K562 (cell line): ENCODE measurements at regions not wholly inside any gene's neighbourhood (a gene's known extent, or its start where the extent isn't known, plus 50 kb on each side); places are given as distances from the start of the nearest gene placed in this dataset.
A peak's percentile ranks its signal among the peaks of the same experiment; 100 is the strongest.

Experiments
- ATF7 ChIP-seq: fragments of 450-650 bp; IDR thresholded peaks from 2 replicates; pipeline ENCODE4 v1.7.1; 2014; ENCODE audit warnings: mild to moderate bottlenecking, moderate library complexity
- BMI1 ChIP-seq: fragments of 150-350 bp; IDR thresholded peaks from 2 replicates; pipeline ENCODE4 v1.6.1; 2014; ENCODE audit warnings: low read length
- CBFA2T3 ChIP-seq: fragments of 450-650 bp; IDR thresholded peaks from 2 replicates; pipeline ENCODE4 v1.6.1; 2017
- CHD1 ChIP-seq: fragments of 200-600 bp; sonication (generic); IDR thresholded peaks from one replicate; pipeline ENCODE4 v1.6.1; 2012; ENCODE audit warnings: mild to moderate bottlenecking, moderate library complexity, low read length, inconsistent platforms
- HDAC2 ChIP-seq: fragments of 450-650 bp; IDR thresholded peaks from 2 replicates; pipeline ENCODE4 v1.6.1; 2016; ENCODE audit warnings: mild to moderate bottlenecking
- JUNB ChIP-seq: fragments of 450-650 bp; formaldehyde crosslinking; conservative IDR thresholded peaks from 2 replicates; pipeline ENCODE4 v1.4.0; 2020; ENCODE audit warnings: mild to moderate bottlenecking
- MIER1 ChIP-seq: fragments of 450-650 bp; IDR thresholded peaks from 2 replicates; pipeline ENCODE4 v1.6.1; 2016; ENCODE audit warnings: antibody characterized with exemption, mild to moderate bottlenecking, low read depth
- NFIC ChIP-seq: fragments of 450-650 bp; IDR thresholded peaks from 2 replicates; pipeline ENCODE4 v1.6.1; 2017; ENCODE audit warnings: mild to moderate bottlenecking, inconsistent platforms
- NONO ChIP-seq, 2 experiments: fragments of 200-400 bp in 1 of 2; fragments of 450-650 bp in 1 of 2; formaldehyde crosslinking in 1 of 2; IDR thresholded peaks; 2 replicates each; pipeline ENCODE4 v1.6.1; 2017; ENCODE audit warnings: low read depth in 2 of 2, mild to moderate bottlenecking in 2 of 2, moderate library complexity in 2 of 2, low read length in 1 of 2
- PHB ChIP-seq: fragments of 250-450 bp; sonication (Bioruptor Pico); IDR thresholded peaks from 2 replicates; pipeline ENCODE4 v1.5.0; 2021
- PML ChIP-seq: IDR thresholded peaks from 2 replicates; pipeline ENCODE4 v1.6.1; 2012; ENCODE audit warnings: low read length, inconsistent platforms
- RBM17 ChIP-seq: fragments of 200-400 bp; formaldehyde crosslinking; IDR thresholded peaks from 2 replicates; pipeline ENCODE4 v1.6.1; 2017; ENCODE audit warnings: low read depth, mild to moderate bottlenecking, low read length, borderline replicate concordance
- SMC3 ChIP-seq: conservative IDR thresholded peaks from 2 replicates; pipeline ENCODE4 v1.6.1; 2011; ENCODE audit warnings: low read depth, low read length, improper control_type of control experiment; ENCODE audit not compliant: insufficient read depth
- SRSF1 ChIP-seq: fragments of 200-400 bp; formaldehyde crosslinking; IDR thresholded peaks from 2 replicates; pipeline ENCODE4 v1.6.1; 2017; ENCODE audit warnings: mild to moderate bottlenecking, low read depth, low read length, moderate library complexity
- TAF9B ChIP-seq: fragments of 450-650 bp; IDR thresholded peaks from 2 replicates; pipeline ENCODE4 v1.6.1; 2018; ENCODE audit warnings: mild to moderate bottlenecking; ENCODE audit not compliant: partially characterized antibody
- TCF15 ChIP-seq: fragments of 250-450 bp; sonication (Bioruptor Pico); IDR thresholded peaks from 2 replicates; pipeline ENCODE4 v1.8.0; 2022; ENCODE audit warnings: moderate library complexity, mild to moderate bottlenecking, inconsistent platforms
- TOE1 ChIP-seq, 2 experiments: fragments of 450-650 bp in 1 of 2; sonication (generic) in 1 of 2; formaldehyde crosslinking in 1 of 2; IDR thresholded peaks; 2 replicates each; pipeline versions ENCODE4 v1.7.1 to v1.8.0; 2016 to 2022; ENCODE audit warnings: borderline replicate concordance in 2 of 2, mild to moderate bottlenecking in 2 of 2, antibody characterized with exemption in 1 of 2, inconsistent platforms in 1 of 2, low read depth in 1 of 2, missing genetic modification reagents in 1 of 2, moderate library complexity in 1 of 2
- ZMIZ1 ChIP-seq, 2 experiments: fragments of 150-350 bp in 1 of 2; IDR thresholded peaks; 2 replicates each; pipeline ENCODE4 v1.6.1; 2012 to 2016; ENCODE audit warnings: low read depth in 2 of 2, low read length in 2 of 2, mild to moderate bottlenecking in 1 of 2, moderate library complexity in 1 of 2
- ZNF253 ChIP-seq: fragments of 250-450 bp; sonication (Bioruptor Pico); conservative IDR thresholded peaks from 2 replicates; pipeline ENCODE4 v1.6.1; 2021; ENCODE audit warnings: mild to moderate bottlenecking
- ZNF274 ChIP-seq: IDR thresholded peaks from 2 replicates; pipeline ENCODE4 v1.6.1; 2011; ENCODE audit warnings: low read depth, mild to moderate bottlenecking, low read length, moderate library complexity, borderline replicate concordance
- ZNF655 ChIP-seq: fragments of 250-450 bp; sonication (Bioruptor Pico); IDR thresholded peaks from 2 replicates; pipeline ENCODE4 v1.5.0; 2021
- ZNF764 ChIP-seq: fragments of 250-450 bp; sonication (Bioruptor Pico); IDR thresholded peaks from 2 replicates; pipeline ENCODE4 v1.4.0; 2020; ENCODE audit warnings: low read depth, mild to moderate bottlenecking, moderate library complexity
- ZSCAN32 ChIP-seq: fragments of 450-650 bp; formaldehyde crosslinking; IDR thresholded peaks from 2 replicates; pipeline ENCODE4 v1.4.0; 2020; ENCODE audit warnings: mild to moderate bottlenecking, moderate library complexity
- TF ChIP-seq, protein P1 (sequence below): fragments of 450-650 bp; formaldehyde crosslinking; IDR thresholded peaks from 2 replicates; pipeline ENCODE4 v1.4.0; 2022; ENCODE audit warnings: mild to moderate bottlenecking, moderate library complexity

- TF ChIP-seq ZNF655 = no peak
- no peak for TF ChIP-seq SRSF1
- no peak for TF ChIP-seq MIER1
- no peak for TF ChIP-seq ZMIZ1 (IDR thresholded peaks at IDR 0.05; ENCODE audit: low read depth in 2 of 2, low read length in 2 of 2)
- TF ChIP-seq NONO (IDR thresholded peaks at IDR 0.05; ENCODE audit: low read depth in 2 of 2, low read length in 1 of 2) = peak in 1 of 2 experiments; percentile 84; a peak in 1 of 4 replicates
- TF ChIP-seq JUNB (CRISPR knock-in tag) = no peak
- peak; percentile 62; the same call in 1 of the 2 replicates for TF ChIP-seq ATF7
- no peak for TF ChIP-seq SMC3
- no peak for TF ChIP-seq RBM17
- no peak for TF ChIP-seq CBFA2T3
- TF ChIP-seq HDAC2 = peak; percentile 42
- TF ChIP-seq CHD1 = peak; percentile 20
- TF ChIP-seq NFIC = peak; percentile 44; the same call in 1 of the 2 replicates
- TF ChIP-seq ZNF764 (CRISPR knock-in tag) = no peak
- no peak for TF ChIP-seq BMI1
- no peak for TF ChIP-seq TCF15 (CRISPR knock-in tag)
- no peak; the same call in 1 of the 2 replicates for TF ChIP-seq TOE1 (IDR thresholded peaks at IDR 0.05; ENCODE audit: borderline replicate concordance)
- no peak for TF ChIP-seq TOE1 (CRISPR knock-in tag; IDR thresholded peaks at IDR 0.05; ENCODE audit: borderline replicate concordance, low read depth)
- TF ChIP-seq TAF9B = no peak
- no peak for TF ChIP-seq ZSCAN32 (CRISPR knock-in tag)
- no peak for TF ChIP-seq PML
- TF ChIP-seq ZNF274 = no peak
- no peak for TF ChIP-seq ZNF253 (CRISPR knock-in tag)
- no peak for TF ChIP-seq PHB (CRISPR knock-in tag)
- TF ChIP-seq, protein P1, sequence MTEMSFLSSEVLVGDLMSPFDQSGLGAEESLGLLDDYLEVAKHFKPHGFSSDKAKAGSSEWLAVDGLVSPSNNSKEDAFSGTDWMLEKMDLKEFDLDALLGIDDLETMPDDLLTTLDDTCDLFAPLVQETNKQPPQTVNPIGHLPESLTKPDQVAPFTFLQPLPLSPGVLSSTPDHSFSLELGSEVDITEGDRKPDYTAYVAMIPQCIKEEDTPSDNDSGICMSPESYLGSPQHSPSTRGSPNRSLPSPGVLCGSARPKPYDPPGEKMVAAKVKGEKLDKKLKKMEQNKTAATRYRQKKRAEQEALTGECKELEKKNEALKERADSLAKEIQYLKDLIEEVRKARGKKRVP (CRISPR knock-in tag) = no peak
These were observed 81.1 kb upstream of the AK4 start (continued) for GRCh38 chr1:65066766-65067490.
